ENCODE measurements at regions not wholly inside any gene's neighbourhood (a gene's known extent, or its start where the extent isn't known, plus 50 kb on each side); places are given as distances from the start of the nearest gene placed in this dataset.
A peak's percentile ranks its signal among the peaks of the same experiment; 100 is the strongest.
"Not testable (repeated sequence)": the region's sequence is repeated elsewhere in the genome, so short reads cannot be mapped to it uniquely, and the experiment has no call there.

GRCh38 chr9:124149992-124150391 is 107.8 kb upstream of the NEK6 start:
- DNase-seq (ENCODE audit: low read depth) = no peak
- TF ChIP-seq CTCF (conservative IDR thresholded peaks at IDR 0.05; ENCODE audit: low read length) = no peak
- no peak overlapping the region for H3K4me3 ChIP-seq (ENCODE audit: low read length)

GRCh38 chr9:124163760-124164255 is 93.9 kb upstream of the NEK6 start:
- DNase-seq (ENCODE audit: low read depth) = no peak
- no peak for TF ChIP-seq CTCF (conservative IDR thresholded peaks at IDR 0.05; ENCODE audit: low read length)
- H3K4me3 ChIP-seq (ENCODE audit: low read length) = no peak overlapping the region

GRCh38 chr9:124164811-124165210 is 92.9 kb upstream of the NEK6 start:
- H3K4me3 ChIP-seq (ENCODE audit: low read length) = no peak overlapping the region
- DNase-seq (ENCODE audit: low read depth) = peak; percentile 51
- no peak for TF ChIP-seq CTCF (conservative IDR thresholded peaks at IDR 0.05; ENCODE audit: low read length)

GRCh38 chr9:124174433-124174832 is 83.3 kb upstream of the NEK6 start:
- no peak for DNase-seq (ENCODE audit: low read depth)
- no peak for TF ChIP-seq CTCF (conservative IDR thresholded peaks at IDR 0.05; ENCODE audit: low read length)
- no peak overlapping the region for H3K4me3 ChIP-seq (ENCODE audit: low read length)

GRCh38 chr9:124177522-124177921 is 80.2 kb upstream of the NEK6 start:
- not testable (repeated sequence) for H3K4me3 ChIP-seq (ENCODE audit: low read length); DNase-seq (ENCODE audit: low read depth)

- no peak overlapping the region for H3K4me3 ChIP-seq (ENCODE audit: low read length)
- no peak for DNase-seq (ENCODE audit: low read depth)
- TF ChIP-seq CTCF (conservative IDR thresholded peaks at IDR 0.05; ENCODE audit: low read length) = no peak
Observed at GRCh38 chr9:124179196-124180071, 78.3 kb upstream of the NEK6 start.

- no peak for TF ChIP-seq CTCF (conservative IDR thresholded peaks at IDR 0.05; ENCODE audit: low read length)
- H3K4me3 ChIP-seq (ENCODE audit: low read length) = no peak overlapping the region
- peak; percentile 48 for DNase-seq (ENCODE audit: low read depth)
Observed at GRCh38 chr9:124180557-124180956, 77.2 kb upstream of the NEK6 start.

Measured in AG10803 (cell line).